GM13976 (cell line): ENCODE measurements at regions not wholly inside any gene's neighbourhood (a gene's known extent, or its start where the extent isn't known, plus 50 kb on each side); places are given as distances from the start of the nearest gene placed in this dataset.

Experiments
- DNase-seq: peaks from one replicate; pipeline ENCODE4 v3.0.0; 2012; ENCODE audit warnings: low spot score
- CTCF ChIP-seq: IDR thresholded peaks from 2 replicates; pipeline ENCODE4 v1.5.1; 2012; ENCODE audit warnings: borderline replicate concordance, mild to moderate bottlenecking; ENCODE audit not compliant: insufficient read depth; ENCODE audit errors: extremely low read depth, missing control alignments, control extremely low read depth
- in situ Hi-C: fragments of 300-500 bp; cut with MboI; formaldehyde crosslinking; loops from one replicate; pipeline ENCODE4 v1.12.0; 2022; ENCODE audit warnings: low sequenced_read_pairs, mixed read lengths, inconsistent platforms; ENCODE audit not compliant: unreplicated experiment

- in situ Hi-C loops: no loop called here
- no peak for TF ChIP-seq CTCF
- DNase-seq: no peak
Observed at GRCh38 chr4:74543231-74543781, 98.4 kb downstream of the AREG start.

GRCh38 chr4:74543983-74544382 is 99.0 kb downstream of the AREG start:
- TF ChIP-seq CTCF: no peak
- no peak for DNase-seq
- in situ Hi-C loops: no loop called here

- no peak for TF ChIP-seq CTCF
- no peak for DNase-seq
- in situ Hi-C loops: no loop called here
Observed at GRCh38 chr4:74544655-74545361, 99.9 kb downstream of the AREG start.

GRCh38 chr4:74545448-74545847 is 100.5 kb downstream of the AREG start:
- in situ Hi-C loops: no loop called here
- no peak for DNase-seq
- no peak for TF ChIP-seq CTCF

- no peak for DNase-seq
- no peak for TF ChIP-seq CTCF
- in situ Hi-C loops: no loop called here
Observed at GRCh38 chr4:74546057-74546456, 101.1 kb downstream of the AREG start.

- no peak for TF ChIP-seq CTCF
- in situ Hi-C loops: no loop called here
- no peak for DNase-seq
Observed at GRCh38 chr4:74547042-74547441, 102.1 kb downstream of the AREG start.
